Nucleus accumbens (tissue), 56 donors: ENCODE measurements at regions not wholly inside any gene's neighbourhood (a gene's known extent, or its start where the extent isn't known, plus 50 kb on each side); places are given as distances from the start of the nearest gene placed in this dataset.
"Not testable (repeated sequence)": the region's sequence is repeated elsewhere in the genome, so short reads cannot be mapped to it uniquely, and the experiment has no call there.

Source experiments
- DNase-seq, 56 donors: peaks; one replicate each; lab custom pipeline; 2025; lab: John Stamatoyannopoulos, UW

DNA sequence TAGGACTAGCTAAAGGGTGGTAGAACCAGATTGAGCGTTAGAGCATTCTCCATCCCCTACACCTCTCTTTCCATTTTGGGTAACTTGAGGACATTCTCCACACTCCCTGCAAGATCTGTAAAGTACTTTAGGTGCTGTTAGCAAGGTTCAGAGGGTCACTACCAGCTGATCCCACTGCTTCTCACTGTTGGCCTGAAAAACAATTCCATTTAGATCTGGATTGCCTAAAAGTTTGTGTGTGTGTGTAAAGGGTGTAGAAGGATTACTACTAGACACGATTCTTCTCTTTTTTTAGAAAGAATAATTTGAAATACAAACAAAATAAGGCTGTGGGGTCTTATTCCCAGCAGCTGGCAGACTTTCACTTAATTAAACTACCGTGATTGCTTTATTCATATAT lies 95.1 kb upstream of the TMEM178A start:
- no peak for DNase-seq

DNA sequence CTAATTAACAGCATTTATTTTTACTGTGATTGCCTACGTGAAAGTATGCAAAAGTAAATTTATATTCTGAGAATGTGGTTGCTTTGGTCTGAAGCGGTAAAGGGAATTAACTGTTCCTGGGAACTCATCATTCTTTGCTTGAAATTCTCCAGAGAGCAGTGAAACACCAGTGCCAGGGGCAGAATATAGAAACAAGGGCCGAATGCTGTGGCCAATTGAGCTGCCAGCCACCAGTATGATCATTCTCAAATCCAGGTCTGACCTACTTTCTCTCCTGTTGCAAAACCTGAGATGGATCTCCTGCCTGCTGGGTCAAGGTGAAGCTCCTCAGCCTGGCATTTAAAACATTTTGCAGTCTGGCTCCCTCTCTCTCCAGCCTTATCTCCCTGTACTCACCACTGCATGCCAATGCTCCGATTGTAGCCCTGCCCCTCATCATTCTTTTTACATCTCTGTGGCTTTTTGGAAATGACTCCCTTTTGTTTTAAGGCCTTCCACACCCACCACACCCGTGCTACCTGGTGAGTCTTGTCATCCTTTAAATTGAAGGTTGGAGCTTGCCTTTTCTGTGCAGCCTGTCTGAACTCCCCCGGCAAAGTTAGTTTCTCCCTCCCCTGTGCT lies 94.5 kb upstream of the TMEM178A start:
- DNase-seq, result peak in 6 of 56 donors; percentile 3 to 8 (median 4)

DNA sequence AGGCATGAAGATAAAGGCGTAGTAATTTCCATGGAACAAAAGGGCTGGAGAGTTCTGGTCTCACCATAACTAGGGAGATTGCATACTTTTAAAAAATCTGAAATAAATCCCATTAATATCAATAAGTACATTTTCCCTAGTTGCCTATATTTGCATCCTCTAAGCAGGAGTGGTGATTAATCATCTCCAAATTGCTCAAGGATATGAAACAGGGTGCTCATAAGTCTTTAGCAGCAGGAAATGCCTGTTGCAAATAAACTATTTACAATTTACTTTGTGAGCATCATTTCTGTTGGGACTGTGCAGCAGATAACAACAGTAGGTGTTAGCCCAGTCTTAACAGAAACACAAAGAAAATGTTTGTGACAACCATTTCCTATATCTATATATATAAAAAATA lies 92.4 kb upstream of the TMEM178A start:
- DNase-seq, result no peak

DNA sequence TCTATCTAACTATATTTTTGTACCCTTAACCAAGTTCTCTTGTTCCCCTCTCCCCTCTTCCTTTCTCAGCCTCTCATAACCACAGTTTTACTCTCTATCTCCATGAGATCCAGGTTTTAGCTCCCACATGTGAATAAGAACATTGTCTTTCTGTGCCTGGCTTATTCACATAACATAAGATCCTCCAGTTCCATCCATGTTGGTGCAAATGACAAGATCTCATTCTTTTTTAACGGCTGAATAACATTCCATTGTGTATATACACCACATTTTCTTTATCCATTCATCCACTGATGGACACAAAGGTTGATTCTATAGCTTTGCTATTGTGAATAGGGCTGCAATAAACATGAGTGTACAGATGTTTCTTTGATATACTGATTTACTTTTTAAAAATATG lies 83.9 kb upstream of the TMEM178A start:
- DNase-seq, result no peak

DNA sequence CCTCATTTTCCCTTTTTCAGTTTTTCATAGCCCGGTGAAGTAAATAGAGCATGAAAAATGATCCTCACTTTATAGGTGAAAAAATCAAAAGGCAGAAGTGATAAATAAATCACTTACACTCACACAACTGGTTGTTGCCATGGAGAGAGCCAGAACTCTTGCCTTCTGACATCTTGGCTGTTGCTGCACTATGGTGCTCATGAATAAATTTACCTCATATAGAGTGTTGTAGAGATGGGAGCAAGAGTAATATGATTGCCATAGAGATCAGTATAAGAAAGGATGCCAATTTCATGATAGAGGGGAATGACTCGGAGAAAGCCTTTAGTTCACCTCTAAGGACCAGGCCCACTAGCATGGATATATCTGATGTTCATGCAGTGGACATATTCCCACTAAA lies 82.5 kb upstream of the TMEM178A start:
- no peak for DNase-seq

DNA sequence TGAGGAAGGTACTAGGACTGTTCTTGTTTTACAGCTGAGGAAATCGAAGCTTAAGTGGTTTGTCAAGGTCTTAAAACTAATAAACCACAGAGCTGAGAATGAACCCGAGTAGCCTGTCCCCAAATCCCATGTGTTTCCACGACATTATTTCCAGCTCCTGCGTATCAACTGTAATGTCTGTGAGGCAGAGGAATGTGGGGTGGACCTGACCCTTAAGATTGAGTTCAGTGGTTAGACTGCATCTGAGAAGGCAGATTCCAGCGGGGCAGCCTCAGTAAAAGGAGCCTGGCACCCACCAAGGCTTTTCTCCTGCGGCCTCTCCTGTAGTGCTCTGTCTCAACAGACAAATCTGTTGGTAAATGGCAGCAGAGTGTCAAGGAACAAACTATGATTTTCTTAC lies 81.9 kb upstream of the TMEM178A start:
- DNase-seq, result no peak

DNA sequence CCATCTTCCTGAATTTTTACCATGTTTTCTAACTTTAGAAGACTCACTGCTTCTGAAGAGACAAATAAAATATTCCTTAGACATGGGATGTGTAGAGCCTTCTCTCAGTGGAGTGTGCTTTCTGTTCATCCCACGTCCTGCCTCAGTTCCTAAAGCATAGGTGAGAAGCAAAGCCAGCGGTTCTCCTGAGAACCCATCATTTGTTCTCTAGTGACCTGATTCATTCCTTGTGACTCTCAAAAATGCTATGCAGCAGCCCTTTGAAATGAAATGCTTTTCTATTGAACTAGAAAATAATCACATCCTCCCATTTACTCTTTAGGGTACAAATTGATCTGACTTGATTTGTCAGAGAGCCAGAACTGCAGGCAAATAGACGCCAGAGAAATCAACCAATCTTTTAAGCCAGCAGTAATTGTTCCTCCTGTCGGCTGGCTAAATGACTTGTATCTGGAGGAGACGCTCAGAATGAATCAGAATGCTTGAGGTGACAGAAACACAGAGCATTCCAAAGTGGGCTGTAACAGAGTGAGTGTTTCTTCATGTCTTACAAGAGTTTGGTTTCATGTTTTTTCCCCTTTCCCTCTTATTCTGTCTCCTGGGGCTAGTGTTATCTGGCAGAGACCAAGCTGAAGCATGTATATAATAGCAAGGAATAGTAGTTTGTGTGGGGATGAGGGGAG lies 81.3 kb upstream of the TMEM178A start:
- peak in 3 of 56 donors; percentile 26 to 30 (median 30) for DNase-seq

DNA sequence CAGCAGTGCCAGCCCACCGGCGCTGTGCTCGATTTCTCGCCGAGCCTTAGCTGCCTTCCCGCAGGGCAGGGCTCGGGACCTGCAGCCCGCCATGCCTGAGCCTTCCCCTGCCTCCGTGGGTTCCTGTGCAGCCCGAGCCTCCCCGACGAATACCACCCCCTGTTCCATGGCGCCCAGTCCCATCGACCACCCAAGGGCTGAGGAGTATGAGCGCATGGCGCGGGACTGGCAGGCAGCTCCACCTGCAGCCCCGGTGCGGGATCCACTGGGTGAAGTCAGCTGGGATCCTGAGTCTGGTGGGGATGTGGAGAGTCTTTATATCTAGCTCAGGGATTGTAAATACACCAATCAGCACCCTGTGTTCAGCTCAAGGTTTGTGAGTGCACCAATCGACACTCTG lies 80.2 kb upstream of the TMEM178A start:
- DNase-seq, result not testable (repeated sequence)

DNA sequence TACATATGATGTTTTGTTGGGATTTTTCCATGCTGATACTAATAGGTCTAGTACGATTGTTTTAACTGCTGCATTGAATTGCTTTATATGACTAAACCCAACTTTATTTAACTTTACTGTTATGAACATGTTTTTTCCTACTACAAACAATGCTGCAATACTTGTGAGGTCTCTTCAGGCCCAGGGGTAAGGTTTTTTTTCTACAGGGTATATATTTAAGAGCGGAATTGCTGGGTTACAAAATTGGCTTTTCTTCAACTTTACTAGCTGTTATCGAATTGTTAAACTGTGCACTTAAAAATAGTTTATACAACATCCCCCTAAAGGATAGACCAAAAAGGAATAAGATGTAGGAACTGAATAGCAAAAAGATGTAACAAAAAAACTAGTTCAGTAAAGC lies 78.5 kb upstream of the TMEM178A start:
- no peak for DNase-seq

DNA sequence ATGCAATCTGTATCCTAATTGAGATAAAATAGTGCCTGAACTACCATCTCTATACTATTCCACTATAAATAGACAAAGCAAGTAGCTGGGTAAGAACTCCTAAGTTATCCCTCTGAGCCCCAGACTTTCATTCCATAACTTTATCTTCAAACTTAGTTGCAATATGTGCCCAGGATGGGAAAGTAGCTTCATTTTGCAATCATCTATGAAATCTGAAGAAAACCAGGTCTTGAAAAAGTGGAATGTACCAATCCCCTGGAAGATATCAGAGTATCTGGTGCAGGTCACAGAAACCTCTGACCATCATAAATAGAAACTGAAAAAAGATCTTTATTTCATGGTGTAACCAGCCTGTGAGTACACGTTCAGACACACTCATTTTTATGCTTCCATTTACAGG lies 78.1 kb upstream of the TMEM178A start:
- no peak for DNase-seq

DNA sequence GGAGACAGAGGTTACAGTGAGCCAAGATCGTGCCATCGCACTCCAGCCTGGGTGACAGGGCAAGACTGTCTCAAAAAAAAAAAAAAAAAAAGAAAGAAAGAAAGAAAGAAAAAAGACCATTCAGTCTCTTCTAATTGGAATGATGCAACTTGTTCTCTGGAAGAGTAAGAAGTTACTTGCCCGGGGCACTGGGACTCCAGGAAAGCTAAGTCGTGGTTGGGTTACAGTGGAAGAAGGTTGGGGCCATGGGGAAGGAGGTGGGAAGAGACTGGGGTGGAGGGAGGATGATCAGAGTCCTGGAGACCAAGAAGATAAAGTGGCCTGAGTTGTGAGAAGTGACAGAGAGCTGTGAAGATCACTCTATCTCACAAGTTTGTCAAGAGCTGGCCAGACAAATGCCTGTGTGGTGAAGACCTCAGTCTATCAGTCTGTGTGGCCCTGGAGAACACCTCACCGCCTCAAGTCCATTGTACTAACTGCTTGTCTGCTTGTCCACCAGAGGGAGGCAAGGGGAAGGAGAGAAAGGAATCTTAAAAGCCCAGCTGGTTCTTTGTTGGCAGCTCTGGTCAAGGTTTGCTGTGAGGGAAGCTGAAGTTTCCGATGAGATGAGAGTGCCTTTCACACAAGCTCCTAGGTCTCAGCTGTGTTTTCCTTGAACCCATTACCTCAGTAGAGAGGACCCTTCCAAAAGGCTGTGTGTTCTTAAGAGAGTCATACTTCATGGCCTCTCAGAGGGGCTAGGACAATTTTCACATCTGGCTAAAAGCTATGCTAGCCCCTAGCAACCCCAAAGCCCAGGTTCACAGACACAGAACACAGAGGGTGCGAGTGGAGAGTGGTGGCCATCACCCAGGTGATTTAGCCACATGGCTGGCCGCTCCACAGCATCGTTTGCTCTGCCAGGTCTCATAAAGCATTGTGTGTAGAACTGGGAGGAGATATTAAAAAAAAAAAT lies 72.0 kb upstream of the TMEM178A start:
- peak in 16 of 56 donors; percentile 2 to 39 (median 14) for DNase-seq

DNA sequence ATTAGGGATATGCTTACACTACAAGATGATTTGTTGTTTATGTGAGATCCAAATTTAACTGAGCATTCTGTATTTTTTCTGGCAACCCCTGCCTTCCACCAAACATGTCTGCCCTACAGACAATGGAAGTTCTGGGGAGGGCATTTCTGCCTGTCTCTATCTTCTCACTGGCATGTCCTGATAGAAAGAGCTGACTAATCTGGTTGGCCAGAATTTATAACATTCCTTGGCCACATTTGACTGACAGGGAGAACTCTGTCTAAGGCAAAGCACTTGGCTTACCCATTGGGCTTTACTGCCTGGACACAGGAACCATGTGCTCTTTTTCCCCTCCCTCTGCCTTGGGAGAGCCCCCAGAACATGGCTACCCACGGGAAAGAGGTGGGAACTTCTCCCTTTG lies 70.6 kb upstream of the TMEM178A start:
- no peak for DNase-seq

DNA sequence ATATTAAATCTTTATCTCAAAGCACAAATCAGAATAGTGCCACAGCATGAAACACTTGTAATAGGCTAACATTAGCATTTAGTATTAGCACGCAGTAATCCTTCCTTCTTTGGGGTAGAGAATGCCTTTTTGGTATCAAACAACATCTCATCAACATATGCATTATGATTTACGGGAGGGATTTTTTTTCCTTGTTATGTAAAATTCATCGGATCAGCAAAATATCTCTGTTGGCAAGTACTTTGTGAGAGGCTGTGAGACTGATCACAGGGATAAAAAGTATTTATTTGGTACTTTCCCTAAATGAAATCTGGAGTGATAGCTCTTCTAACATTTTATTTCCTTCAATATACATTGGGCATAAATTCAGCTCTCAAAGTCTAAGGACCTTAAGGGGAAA lies 68.4 kb upstream of the TMEM178A start:
- no peak for DNase-seq

DNA sequence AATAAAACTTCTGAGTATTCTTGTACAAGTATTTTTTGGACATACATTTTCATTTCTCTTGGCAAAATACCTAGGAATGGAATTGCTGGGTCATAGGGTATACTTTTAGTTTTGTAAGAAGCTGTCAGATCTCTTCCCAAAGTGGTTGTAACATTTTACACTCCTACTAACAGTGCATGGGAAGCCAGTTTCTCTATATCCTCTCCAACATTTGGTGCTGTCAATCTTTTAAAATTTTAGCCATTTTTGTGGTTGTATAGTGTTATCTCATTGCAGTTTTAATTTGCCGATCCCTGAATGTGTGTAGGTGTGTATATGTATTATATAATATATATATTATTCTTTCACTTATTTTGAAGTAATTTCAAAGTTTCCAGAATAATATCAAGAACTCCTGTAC lies 63.1 kb upstream of the TMEM178A start:
- no peak for DNase-seq

DNA sequence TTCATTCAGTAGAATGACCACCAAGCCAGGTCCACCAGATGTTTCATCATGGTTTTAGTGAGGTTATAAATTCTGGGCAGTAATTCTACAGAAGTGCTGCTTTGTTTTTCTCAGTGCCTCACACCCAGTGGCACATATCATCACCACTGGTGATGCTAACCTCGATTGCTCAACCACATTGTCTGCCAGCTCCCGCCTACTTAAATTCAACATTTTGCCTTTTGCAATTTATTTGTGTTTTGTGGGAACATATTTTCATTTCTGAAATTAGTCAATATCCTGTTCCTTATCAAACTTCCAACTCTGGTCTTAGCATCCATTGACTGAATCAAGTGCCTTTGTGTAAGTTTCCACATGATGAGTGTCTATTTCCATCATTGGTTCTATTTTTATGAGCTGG lies 62.3 kb upstream of the TMEM178A start:
- DNase-seq, result no peak

DNA sequence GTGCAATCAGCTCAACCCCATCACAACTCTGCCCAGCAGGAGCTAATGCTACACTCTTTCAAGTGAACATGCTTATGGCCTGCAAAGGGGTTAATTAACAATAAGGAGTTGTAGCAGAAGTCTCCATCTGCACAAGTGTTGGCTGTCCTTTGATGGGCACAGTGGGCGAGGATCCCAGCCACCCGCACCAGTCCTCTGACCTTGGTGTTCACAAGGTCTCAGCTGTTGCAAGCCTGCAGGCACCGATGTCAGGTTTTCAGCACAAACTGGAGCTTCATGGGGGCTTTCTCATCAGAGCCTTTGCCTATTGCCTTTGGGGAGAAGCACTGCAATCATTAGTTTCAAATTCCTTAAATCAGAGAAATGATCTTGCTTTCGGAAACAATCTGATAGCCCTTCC lies 60.9 kb upstream of the TMEM178A start:
- no peak for DNase-seq

DNA sequence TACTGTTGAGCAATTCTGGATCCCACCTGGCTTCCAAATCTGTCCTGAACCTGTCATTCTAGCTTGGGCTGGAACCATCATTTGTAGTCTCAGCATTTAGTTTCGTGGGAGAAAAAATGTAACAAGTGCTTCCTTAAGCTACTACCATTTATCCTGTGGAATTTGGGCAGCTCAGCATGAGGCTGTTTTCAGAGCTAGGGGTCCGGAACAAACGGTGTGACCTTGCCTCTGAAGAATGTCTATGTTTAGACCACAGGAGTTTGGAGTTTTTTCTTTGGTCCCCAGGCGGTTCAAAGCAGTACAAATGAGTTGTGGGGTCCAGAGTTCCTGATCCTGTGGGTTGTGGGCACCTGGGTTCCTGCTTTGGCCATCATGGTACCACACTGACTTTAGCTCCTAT lies 59.1 kb upstream of the TMEM178A start:
- DNase-seq, result no peak

DNA sequence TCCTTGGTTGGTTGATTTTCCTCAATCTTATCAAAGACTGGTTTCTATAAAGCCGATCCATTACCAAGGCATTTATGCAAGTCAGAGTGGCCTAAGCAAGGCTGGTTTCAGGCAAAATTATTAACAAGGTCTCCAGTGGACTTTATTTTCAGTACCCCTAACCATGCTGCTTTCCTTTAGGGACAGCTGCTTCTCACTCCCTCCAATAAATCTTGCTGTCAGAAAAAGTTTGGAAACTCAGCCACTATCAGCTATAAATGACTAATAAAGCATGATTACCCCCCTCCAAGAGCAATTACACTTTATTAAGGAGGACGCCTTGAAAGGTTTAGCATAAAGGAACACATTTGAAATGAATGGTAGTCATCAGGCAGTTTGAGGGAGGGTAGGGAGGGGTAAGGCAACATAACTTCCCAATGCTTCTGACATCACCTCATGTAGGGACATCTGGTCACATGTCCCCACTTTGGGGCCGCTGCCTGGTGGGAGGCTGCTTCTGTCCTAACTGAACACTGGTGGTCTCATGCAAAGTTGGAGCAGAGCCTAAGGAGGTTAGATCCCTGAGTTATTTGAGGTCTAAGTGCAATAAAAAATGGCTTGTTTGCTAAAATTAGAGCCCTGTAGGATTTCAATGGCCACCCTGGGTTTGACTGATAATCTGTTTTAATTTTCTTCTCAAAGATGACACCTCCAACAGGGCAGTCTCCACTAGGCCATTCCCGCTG lies 58.0 kb upstream of the TMEM178A start:
- no peak for DNase-seq

DNA sequence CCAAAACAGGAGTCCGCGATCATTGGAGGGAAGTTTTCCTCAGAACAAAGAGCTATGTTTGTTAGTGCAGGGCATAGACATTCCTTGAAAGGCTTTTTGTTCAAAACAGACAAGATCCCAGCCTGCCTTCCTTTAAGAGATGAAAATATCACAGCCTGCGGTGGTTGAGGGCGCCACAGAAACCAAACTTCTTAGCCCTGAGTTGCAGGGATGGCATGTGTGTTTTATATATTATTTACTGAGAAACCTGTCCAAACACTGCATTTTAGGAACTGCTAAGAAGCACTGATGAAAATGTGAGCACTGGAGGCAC lies 57.5 kb upstream of the TMEM178A start:
- DNase-seq, result no peak

DNA sequence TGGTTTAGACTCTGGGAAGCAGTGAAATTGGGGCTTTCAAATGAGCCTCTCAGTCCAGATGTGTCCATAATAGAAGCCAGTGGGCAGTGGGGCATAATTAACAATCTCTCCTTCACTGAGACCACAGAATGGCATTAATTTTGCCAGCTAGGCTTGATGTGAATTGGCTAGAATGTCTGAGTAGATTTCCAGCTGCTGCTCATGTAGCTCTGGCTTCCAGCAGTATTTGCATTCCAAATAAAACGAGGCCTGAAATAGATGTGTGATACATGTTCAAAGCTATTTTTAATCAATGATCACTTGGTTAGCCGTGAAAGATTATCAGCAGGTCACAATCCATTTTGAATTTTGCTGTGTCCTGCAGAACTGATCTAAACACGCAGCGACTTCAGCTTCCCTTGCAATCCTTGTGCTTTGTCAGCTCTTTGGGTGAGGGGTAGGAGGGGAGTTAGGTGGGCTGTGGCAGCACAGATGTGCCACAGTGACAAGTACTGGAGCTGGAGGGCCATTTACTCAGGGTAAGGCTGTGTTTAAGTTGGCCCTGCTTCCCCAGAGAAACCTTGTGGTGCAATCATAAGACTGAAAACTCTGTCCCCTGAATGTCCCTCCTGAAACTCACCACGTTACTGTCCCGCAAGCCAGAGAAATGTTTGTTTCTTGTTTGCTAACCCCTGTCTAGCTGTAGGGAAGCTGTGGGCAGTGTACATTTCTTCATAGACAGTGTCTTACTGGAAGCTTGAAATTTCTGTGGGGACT lies 56.9 kb upstream of the TMEM178A start:
- peak in 2 of 56 donors; percentile 4 to 17 for DNase-seq
